ENCODE measurements at regions not wholly inside any gene's neighbourhood (a gene's known extent, or its start where the extent isn't known, plus 50 kb on each side); places are given as distances from the start of the nearest gene placed in this dataset.

DNA sequence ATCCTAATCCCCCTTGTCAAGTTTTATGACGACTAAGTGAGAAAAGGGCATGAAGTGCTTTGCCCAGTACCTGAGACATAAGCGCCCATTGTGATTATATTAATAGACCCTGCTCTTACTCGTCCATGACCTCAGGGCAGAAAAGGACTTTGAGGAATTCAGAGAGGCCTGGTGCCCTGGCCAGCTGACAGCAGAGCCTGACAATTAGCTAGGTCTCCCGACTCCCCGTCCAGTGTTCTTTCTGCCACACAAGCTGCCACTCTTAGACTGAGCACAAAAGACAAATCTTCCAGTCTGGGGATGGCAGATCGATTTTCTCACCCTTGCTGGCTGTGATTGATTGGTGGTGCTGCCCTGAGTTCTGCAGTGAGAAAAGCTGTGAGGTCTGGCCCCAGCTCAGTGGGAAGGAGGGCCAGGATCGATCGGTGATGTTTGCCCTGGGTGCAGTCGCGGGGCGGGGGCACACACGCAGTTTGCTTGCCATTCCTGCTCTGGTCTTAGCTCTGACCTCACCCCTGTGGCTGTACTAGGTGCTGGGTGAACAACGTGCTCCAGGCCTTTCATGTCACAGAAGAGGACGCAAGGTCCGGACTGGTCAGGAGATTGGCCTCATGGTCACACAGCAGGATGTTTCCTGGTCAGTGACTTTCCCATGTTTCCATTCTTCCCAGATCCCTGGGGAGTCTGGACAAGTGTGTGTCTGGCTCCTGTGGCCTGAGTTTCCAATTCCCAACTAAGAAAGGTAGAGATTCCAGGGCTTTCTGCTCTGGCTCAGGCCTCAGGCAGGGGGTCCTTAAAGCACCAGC, 67.4 kb upstream of the TLE3 start:
- ChIA-PET POLR2A (no interaction called here), CTCF (ENCODE audit: low intra/inter-chr PET ratio) (no interaction called here)
- Histone ChIP-seq H3K4me3 (no peak overlapping the region), H3K27ac (ENCODE audit: extremely low read depth, low read depth, low read length) (no peak overlapping the region), H3K9me3 (replicated peaks; ENCODE audit: control insufficient read depth, insufficient read depth, low read depth, low read length) (no peaks in the 10 kb centered on the region), H2AFZ (ENCODE audit: low read depth, low read length) (no peak overlapping the region), H3K9me1 (ENCODE audit: control insufficient read depth, insufficient read depth, low read length) (no peaks in the 10 kb centered on the region), H4K20me1 (replicated peaks; ENCODE audit: control insufficient read depth, insufficient read depth, low read length) (no peaks in the 10 kb centered on the region), H3K9ac (ENCODE audit: insufficient read depth in 1 of 2, low read depth in 2 of 2, low read length in 2 of 2) (no peak overlapping the region), H3K4me2 (ENCODE audit: insufficient read depth, low read length) (no peak overlapping the region), H3K4me1 (replicated peaks in 1 of 2; ENCODE audit: control insufficient read depth in 2 of 2, insufficient read depth in 2 of 2, low read length in 2 of 2) (no peaks in the 10 kb centered on the region), H3K36me3 (ENCODE audit: control insufficient read depth, insufficient read depth, low read length) (no peaks in the 10 kb centered on the region), H3K79me2 (ENCODE audit: control insufficient read depth, insufficient read depth, low read length) (no peaks in the 10 kb centered on the region), H3K27me3 (ENCODE audit: control insufficient read depth in 2 of 2, insufficient read depth in 2 of 2, low read length in 2 of 2) (peaks cover 3 to 66% of the 10 kb centered on the region in 2 experiments; a peak in 3 of 5 replicates)
- intact Hi-C loops (cut with micrococcal nuclease) = no loop called here
- BruUV-seq (replicated peaks) = no TSS peak
- FAIRE-seq = no peak
- in situ Hi-C loops (cut with MboI) = no loop called here
- DNase-seq (ENCODE audit: extremely low read depth in 1 of 4, low spot score in 3 of 4) = no peak
- ATAC-seq = no peak
- WGBS (ENCODE audit: insufficient coverage, low coverage, missing lambda C conversion rate) = 6% methylated on average over 15 of the region's 15 CpGs
- no peak for TF ChIP-seq PYGO2 (tag; IDR thresholded peaks at IDR 0.05)
- no peak for TF ChIP-seq SAP30 (IDR thresholded peaks at IDR 0.05; ENCODE audit: borderline replicate concordance, insufficient read depth, low read depth, low read length, poor library complexity, severe bottlenecking)
- TF ChIP-seq BCL6 (CRISPR knock-in tag; IDR thresholded peaks at IDR 0.05) = no peak
- TF ChIP-seq, protein P1, sequence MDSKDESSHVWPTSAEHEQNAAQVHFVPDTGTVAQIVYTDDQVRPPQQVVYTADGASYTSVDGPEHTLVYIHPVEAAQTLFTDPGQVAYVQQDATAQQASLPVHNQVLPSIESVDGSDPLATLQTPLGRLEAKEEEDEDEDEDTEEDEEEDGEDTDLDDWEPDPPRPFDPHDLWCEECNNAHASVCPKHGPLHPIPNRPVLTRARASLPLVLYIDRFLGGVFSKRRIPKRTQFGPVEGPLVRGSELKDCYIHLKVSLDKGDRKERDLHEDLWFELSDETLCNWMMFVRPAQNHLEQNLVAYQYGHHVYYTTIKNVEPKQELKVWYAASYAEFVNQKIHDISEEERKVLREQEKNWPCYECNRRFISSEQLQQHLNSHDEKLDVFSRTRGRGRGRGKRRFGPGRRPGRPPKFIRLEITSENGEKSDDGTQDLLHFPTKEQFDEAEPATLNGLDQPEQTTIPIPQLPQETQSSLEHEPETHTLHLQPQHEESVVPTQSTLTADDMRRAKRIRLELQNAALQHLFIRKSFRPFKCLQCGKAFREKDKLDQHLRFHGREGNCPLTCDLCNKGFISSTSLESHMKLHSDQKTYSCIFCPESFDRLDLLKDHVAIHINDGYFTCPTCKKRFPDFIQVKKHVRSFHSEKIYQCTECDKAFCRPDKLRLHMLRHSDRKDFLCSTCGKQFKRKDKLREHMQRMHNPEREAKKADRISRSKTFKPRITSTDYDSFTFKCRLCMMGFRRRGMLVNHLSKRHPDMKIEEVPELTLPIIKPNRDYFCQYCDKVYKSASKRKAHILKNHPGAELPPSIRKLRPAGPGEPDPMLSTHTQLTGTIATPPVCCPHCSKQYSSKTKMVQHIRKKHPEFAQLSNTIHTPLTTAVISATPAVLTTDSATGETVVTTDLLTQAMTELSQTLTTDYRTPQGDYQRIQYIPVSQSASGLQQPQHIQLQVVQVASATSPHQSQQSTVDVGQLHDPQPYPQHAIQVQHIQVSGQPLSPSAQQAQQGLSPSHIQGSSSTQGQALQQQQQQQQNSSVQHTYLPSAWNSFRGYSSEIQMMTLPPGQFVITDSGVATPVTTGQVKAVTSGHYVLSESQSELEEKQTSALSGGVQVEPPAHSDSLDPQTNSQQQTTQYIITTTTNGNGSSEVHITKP (IDR thresholded peaks at IDR 0.05; ENCODE audit: partially characterized antibody) = no peak
- TF ChIP-seq, protein P2, sequence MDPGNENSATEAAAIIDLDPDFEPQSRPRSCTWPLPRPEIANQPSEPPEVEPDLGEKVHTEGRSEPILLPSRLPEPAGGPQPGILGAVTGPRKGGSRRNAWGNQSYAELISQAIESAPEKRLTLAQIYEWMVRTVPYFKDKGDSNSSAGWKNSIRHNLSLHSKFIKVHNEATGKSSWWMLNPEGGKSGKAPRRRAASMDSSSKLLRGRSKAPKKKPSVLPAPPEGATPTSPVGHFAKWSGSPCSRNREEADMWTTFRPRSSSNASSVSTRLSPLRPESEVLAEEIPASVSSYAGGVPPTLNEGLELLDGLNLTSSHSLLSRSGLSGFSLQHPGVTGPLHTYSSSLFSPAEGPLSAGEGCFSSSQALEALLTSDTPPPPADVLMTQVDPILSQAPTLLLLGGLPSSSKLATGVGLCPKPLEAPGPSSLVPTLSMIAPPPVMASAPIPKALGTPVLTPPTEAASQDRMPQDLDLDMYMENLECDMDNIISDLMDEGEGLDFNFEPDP (CRISPR knock-in tag; IDR thresholded peaks at IDR 0.05) = no peak
- no peak for TF ChIP-seq NELFE (IDR thresholded peaks at IDR 0.05; ENCODE audit: insufficient read depth, insufficient read length)
- no peak for TF ChIP-seq ZNF354B (CRISPR knock-in tag; IDR thresholded peaks at IDR 0.05)
- TF ChIP-seq RBM15 (IDR thresholded peaks at IDR 0.05; ENCODE audit: insufficient read depth, low read length) = no peak
- no peak for TF ChIP-seq SRSF1 (IDR thresholded peaks at IDR 0.05; ENCODE audit: low read depth, low read length)
- TF ChIP-seq, protein P3, sequence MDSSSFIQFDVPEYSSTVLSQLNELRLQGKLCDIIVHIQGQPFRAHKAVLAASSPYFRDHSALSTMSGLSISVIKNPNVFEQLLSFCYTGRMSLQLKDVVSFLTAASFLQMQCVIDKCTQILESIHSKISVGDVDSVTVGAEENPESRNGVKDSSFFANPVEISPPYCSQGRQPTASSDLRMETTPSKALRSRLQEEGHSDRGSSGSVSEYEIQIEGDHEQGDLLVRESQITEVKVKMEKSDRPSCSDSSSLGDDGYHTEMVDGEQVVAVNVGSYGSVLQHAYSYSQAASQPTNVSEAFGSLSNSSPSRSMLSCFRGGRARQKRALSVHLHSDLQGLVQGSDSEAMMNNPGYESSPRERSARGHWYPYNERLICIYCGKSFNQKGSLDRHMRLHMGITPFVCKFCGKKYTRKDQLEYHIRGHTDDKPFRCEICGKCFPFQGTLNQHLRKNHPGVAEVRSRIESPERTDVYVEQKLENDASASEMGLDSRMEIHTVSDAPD (CRISPR knock-in tag; IDR thresholded peaks at IDR 0.05) = no peak
- no peak for TF ChIP-seq KDM4B (IDR thresholded peaks at IDR 0.05; ENCODE audit: borderline replicate concordance in 2 of 2, low read depth in 1 of 2)
- TF ChIP-seq, protein P4, sequence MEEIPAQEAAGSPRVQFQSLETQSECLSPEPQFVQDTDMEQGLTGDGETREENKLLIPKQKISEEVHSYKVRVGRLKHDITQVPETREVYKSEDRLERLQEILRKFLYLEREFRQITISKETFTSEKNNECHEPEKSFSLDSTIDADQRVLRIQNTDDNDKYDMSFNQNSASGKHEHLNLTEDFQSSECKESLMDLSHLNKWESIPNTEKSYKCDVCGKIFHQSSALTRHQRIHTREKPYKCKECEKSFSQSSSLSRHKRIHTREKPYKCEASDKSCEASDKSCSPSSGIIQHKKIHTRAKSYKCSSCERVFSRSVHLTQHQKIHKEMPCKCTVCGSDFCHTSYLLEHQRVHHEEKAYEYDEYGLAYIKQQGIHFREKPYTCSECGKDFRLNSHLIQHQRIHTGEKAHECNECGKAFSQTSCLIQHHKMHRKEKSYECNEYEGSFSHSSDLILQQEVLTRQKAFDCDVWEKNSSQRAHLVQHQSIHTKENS (CRISPR knock-in tag; IDR thresholded peaks at IDR 0.05) = no peak
